OCI-LY1 (cell line): ENCODE measurements at regions not wholly inside any gene's neighbourhood (a gene's known extent, or its start where the extent isn't known, plus 50 kb on each side); places are given as distances from the start of the nearest gene placed in this dataset.
"Not testable (repeated sequence)": the region's sequence is repeated elsewhere in the genome, so short reads cannot be mapped to it uniquely, and the experiment has no call there.

Experiments used
- H2AFZ ChIP-seq: fragments of 200-600 bp; sonication (generic), shearing (Covaris generic); 2 replicates; pipeline ENCODE4 v1.6.0; 2014; ENCODE audit warnings: antibody characterized with exemption, mild to moderate bottlenecking, low read length
- H3F3A ChIP-seq: fragments of 200-600 bp; sonication (generic), shearing (Covaris generic); 2 replicates; pipeline ENCODE4 v1.6.0; 2014; ENCODE audit warnings: mild to moderate bottlenecking, antibody characterized with exemption, low read length, moderate library complexity; ENCODE audit not compliant: insufficient read depth
- H3K27ac ChIP-seq: fragments of 200-600 bp; sonication (generic); 2 replicates; pipeline ENCODE4 v1.5.1; 2014; ENCODE audit warnings: low read length, mixed run types, mild to moderate bottlenecking, low read depth; ENCODE audit not compliant: poor library complexity, severe bottlenecking
- H3K27me3 ChIP-seq: fragments of 200-600 bp; sonication (generic); 2 replicates; pipeline ENCODE4 v1.6.0; 2014; ENCODE audit warnings: antibody characterized with exemption, mild to moderate bottlenecking, low read length, moderate library complexity; ENCODE audit not compliant: insufficient read depth
- H3K36me3 ChIP-seq: fragments of 200-600 bp; sonication (generic); 2 replicates; pipeline ENCODE4 v1.6.1; 2014; ENCODE audit warnings: mild to moderate bottlenecking, antibody characterized with exemption, low read length, moderate library complexity, mixed read lengths; ENCODE audit not compliant: insufficient read depth
- H3K4me1 ChIP-seq: fragments of 200-600 bp; sonication (generic); 2 replicates; pipeline ENCODE4 v1.5.1; 2014; ENCODE audit warnings: mild to moderate bottlenecking, low read length, moderate library complexity; ENCODE audit not compliant: insufficient read depth, severe bottlenecking
- H3K4me2 ChIP-seq: fragments of 200-600 bp; sonication (generic), shearing (Covaris generic); 2 replicates; pipeline ENCODE4 v1.6.1; 2014; ENCODE audit warnings: low read length
- H3K4me3 ChIP-seq: fragments of 200-600 bp; sonication (generic); 2 replicates; pipeline ENCODE4 v1.5.1; 2014; ENCODE audit warnings: low read length, low read depth, mild to moderate bottlenecking, mixed read lengths; ENCODE audit not compliant: poor library complexity, severe bottlenecking
- H3K79me2 ChIP-seq: fragments of 200-600 bp; shearing (Covaris generic); 2 replicates; pipeline ENCODE4 v1.6.1; 2016; ENCODE audit warnings: mixed run types, low read length, mixed read lengths; ENCODE audit not compliant: insufficient read depth
- H3K9ac ChIP-seq: fragments of 200-600 bp; sonication (generic), shearing (Covaris generic); 2 replicates; pipeline ENCODE4 v1.6.1; 2014; ENCODE audit warnings: mild to moderate bottlenecking, low read length, mixed read lengths
- H3K9me2 ChIP-seq: fragments of 200-600 bp; sonication (generic), shearing (Covaris generic); 2 replicates; pipeline ENCODE4 v1.6.1; 2014; ENCODE audit warnings: low read depth, mild to moderate bottlenecking, low read length, mixed read lengths
- H3K9me3 ChIP-seq: fragments of 200-600 bp; shearing (Covaris generic); 2 replicates; pipeline ENCODE4 v1.6.1; 2014; ENCODE audit warnings: low read length, mixed read lengths
- H4K20me1 ChIP-seq: fragments of 200-600 bp; sonication (generic), shearing (Covaris generic); 2 replicates; pipeline ENCODE4 v1.6.0; 2016; ENCODE audit warnings: mild to moderate bottlenecking, low read length; ENCODE audit not compliant: insufficient read depth
- CTCF ChIP-seq: fragments of 200-600 bp; sonication (generic), shearing (Covaris generic); IDR thresholded peaks from 2 replicates; pipeline ENCODE4 v1.5.1; 2017; ENCODE audit warnings: mild to moderate bottlenecking, antibody characterized with exemption, low read length, moderate library complexity, mixed read lengths
- EZH2 ChIP-seq: fragments of 200-600 bp; sonication (generic), shearing (Covaris generic); IDR thresholded peaks from 2 replicates; pipeline ENCODE4 v1.8.0; 2017; ENCODE audit warnings: borderline replicate concordance, mixed run types, mild to moderate bottlenecking, antibody characterized with exemption, low read length, moderate library complexity, mixed read lengths

- no peak for TF ChIP-seq CTCF
- TF ChIP-seq EZH2, result no peak
- peaks cover 72% of the 10 kb centered on the region for H3K36me3 ChIP-seq
- H3K9me3 ChIP-seq, result no peaks in the 10 kb centered on the region
- no peaks in the 10 kb centered on the region for H3F3A ChIP-seq
- no peak overlapping the region for H2AFZ ChIP-seq
- no peak overlapping the region for H3K9ac ChIP-seq
- no peaks in the 10 kb centered on the region for H4K20me1 ChIP-seq
- no peaks in the 10 kb centered on the region for H3K79me2 ChIP-seq
- H3K27ac ChIP-seq, result no peak overlapping the region
- H3K4me3 ChIP-seq, result no peak overlapping the region
- no peak overlapping the region for H3K4me2 ChIP-seq
- H3K27me3 ChIP-seq, result no peaks in the 10 kb centered on the region
- no peaks in the 10 kb centered on the region for H3K4me1 ChIP-seq
- H3K9me2 ChIP-seq, result no peaks in the 10 kb centered on the region
These were observed 105.4 kb upstream of the PCAT7 start for GRCh38 chr9:94449486-94449885.

- Histone ChIP-seq H3F3A (no peaks in the 10 kb centered on the region), H3K9ac (no peak overlapping the region), H3K9me2 (no peaks in the 10 kb centered on the region), H4K20me1 (no peaks in the 10 kb centered on the region), H3K4me2 (no peak overlapping the region), H3K4me3 (no peak overlapping the region), H3K79me2 (no peaks in the 10 kb centered on the region), H3K27ac (no peak overlapping the region), H2AFZ (no peak overlapping the region), H3K36me3 (peaks cover 32% of the 10 kb centered on the region), H3K27me3 (no peaks in the 10 kb centered on the region), H3K9me3 (peaks cover 8% of the 10 kb centered on the region), H3K4me1 (no peaks in the 10 kb centered on the region)
- no peak for TF ChIP-seq CTCF
- no peak for TF ChIP-seq EZH2
These were observed 90.1 kb upstream of the PCAT7 start for GRCh38 chr9:94464790-94465189.

DNA sequence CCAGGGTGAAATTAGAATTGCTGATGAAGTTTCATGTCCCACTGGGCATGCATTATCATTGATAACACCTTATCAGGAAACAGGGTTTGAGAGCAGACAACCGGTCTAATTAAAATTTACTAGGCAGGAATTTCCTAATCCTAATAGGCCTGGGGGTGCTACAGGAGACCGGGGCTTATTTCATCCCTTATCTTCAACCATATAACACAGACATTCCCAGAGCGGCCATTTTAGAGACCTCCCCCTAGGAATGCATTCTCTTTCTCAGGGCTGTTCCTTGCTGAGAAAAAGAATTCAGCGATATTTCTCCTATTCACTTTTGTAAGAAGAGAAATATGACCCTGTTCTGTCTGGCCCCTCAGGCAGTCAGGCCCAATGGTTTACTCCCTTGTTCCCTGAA is 82.8 kb upstream of the PCAT7 start:
- not testable (repeated sequence) for H3F3A ChIP-seq, H3K4me3 ChIP-seq, H3K36me3 ChIP-seq, H3K4me1 ChIP-seq, H3K27ac ChIP-seq, H3K9ac ChIP-seq, H2AFZ ChIP-seq, H3K9me3 ChIP-seq, H3K27me3 ChIP-seq, H3K9me2 ChIP-seq, H3K4me2 ChIP-seq, H4K20me1 ChIP-seq, H3K79me2 ChIP-seq

GRCh38 chr9:94472806-94473360 is 82.0 kb upstream of the PCAT7 start:
- Histone ChIP-seq H3K4me1 (no peaks in the 10 kb centered on the region), H3F3A (no peaks in the 10 kb centered on the region), H3K9me2 (no peaks in the 10 kb centered on the region), H3K27ac (no peak overlapping the region), H3K36me3 (no peaks in the 10 kb centered on the region), H4K20me1 (no peaks in the 10 kb centered on the region), H3K9ac (no peak overlapping the region), H3K4me2 (no peak overlapping the region), H3K27me3 (no peaks in the 10 kb centered on the region), H3K4me3 (no peak overlapping the region), H2AFZ (no peak overlapping the region), H3K9me3 (0 out of 2 replicates have a peak, but pooled peaks cover 6% of the 10 kb centered on the region), H3K79me2 (no peaks in the 10 kb centered on the region)
- no peak for TF ChIP-seq CTCF
- no peak for TF ChIP-seq EZH2
